ENCODE measurements at regions not wholly inside any gene's neighbourhood (a gene's known extent, or its start where the extent isn't known, plus 50 kb on each side); places are given as distances from the start of the nearest gene placed in this dataset.

DNA sequence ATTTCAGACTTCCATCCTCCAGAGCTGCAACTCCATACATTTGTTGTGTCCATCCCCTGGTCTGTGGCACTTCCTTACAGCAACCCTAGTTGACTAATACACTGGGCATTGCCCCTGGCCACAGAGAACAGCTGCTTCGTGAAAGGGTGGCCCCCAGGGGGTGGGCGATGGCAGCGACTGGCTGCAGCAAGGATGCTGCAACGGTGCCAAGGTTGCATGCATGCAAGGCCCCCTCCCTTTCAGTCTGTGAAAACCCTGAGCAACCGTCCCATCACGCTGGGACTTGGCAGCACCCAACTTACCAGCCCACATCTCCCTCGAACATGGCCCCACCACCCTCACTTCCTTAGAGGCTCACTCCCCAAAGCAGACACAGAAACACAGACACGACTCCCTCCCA is 162.5 kb downstream of the MED10 start:
- no peak for DNase-seq
- Histone ChIP-seq H3K4me3 (replicated peaks in 1 of 3) (no peak overlapping the region), H3K4me1 (no peaks in the 10 kb centered on the region), H3K27ac (no peak overlapping the region), H3K9me3 (no peaks in the 10 kb centered on the region), H3K36me3 (no peaks in the 10 kb centered on the region), H3K27me3 (no peaks in the 10 kb centered on the region)
- intact Hi-C loops (cut with DNase I): no loop called here
- WGBS, 2 donors: 78 to 91% methylated on average over 7 of the region's 8 CpGs
- TF ChIP-seq, protein P1, sequence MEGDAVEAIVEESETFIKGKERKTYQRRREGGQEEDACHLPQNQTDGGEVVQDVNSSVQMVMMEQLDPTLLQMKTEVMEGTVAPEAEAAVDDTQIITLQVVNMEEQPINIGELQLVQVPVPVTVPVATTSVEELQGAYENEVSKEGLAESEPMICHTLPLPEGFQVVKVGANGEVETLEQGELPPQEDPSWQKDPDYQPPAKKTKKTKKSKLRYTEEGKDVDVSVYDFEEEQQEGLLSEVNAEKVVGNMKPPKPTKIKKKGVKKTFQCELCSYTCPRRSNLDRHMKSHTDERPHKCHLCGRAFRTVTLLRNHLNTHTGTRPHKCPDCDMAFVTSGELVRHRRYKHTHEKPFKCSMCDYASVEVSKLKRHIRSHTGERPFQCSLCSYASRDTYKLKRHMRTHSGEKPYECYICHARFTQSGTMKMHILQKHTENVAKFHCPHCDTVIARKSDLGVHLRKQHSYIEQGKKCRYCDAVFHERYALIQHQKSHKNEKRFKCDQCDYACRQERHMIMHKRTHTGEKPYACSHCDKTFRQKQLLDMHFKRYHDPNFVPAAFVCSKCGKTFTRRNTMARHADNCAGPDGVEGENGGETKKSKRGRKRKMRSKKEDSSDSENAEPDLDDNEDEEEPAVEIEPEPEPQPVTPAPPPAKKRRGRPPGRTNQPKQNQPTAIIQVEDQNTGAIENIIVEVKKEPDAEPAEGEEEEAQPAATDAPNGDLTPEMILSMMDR (IDR thresholded peaks at IDR 0.05): no peak
- TF ChIP-seq POLR2A (IDR thresholded peaks at IDR 0.05): no peak

DNA sequence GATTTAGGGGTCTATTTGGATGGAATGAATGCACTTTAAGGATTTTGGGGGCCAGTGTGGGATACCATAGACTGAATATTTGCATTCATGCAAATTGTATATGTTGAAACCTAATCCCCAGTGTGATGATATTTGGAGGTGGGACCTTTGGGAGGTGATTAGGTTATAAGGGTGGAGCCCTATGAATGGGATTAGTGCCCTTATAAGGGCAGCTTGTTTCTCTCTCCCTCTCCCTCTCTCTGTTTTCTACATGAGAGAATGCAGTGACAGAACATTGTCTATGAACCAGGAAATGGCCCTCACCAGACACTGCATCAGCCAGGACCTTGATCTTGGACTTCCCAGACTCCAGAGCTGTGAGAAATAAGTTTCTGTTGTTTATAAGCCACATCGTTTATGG is 166.1 kb downstream of the MED10 start:
- DNase-seq: no peak
- Histone ChIP-seq H3K36me3 (no peaks in the 10 kb centered on the region), H3K27me3 (no peaks in the 10 kb centered on the region), H3K9me3 (no peaks in the 10 kb centered on the region), H3K4me3 (replicated peaks in 1 of 3) (no peak overlapping the region), H3K4me1 (no peaks in the 10 kb centered on the region), H3K27ac (no peak overlapping the region)
- 73 to 81% methylated on average over 1 of the region's 1 CpG for whole genome bisulfite sequencing, 2 donors
- TF ChIP-seq, protein P1 (IDR thresholded peaks at IDR 0.05): no peak
- no peak for TF ChIP-seq POLR2A (IDR thresholded peaks at IDR 0.05)
- intact Hi-C loops (cut with DNase I): no loop called here

DNA sequence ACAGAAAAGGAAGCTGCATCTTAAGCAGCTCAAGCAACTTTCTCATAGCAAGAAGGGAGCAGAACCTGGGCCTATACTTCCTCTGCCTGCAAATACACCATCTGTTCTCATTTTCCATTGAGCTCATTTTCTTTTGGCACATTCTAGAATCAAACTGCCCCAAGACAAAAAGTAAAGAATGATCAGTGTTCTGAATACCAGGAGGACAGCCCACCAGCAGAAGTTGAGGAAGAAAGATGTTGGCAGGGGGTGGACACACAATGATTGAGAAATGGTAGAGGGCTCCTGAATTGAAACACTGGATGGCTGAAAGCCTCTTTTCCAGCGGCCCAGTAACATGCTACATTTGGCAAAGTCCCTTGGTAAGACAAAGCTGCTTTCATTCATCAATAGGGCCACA is 171.8 kb downstream of the MED10 start:
- H3K9me3 ChIP-seq: no peaks in the 10 kb centered on the region
- H3K4me3 ChIP-seq (replicated peaks in 1 of 3): no peak overlapping the region
- TF ChIP-seq, protein P1 (IDR thresholded peaks at IDR 0.05): no peak
- TF ChIP-seq POLR2A (IDR thresholded peaks at IDR 0.05): no peak
- intact Hi-C loops (cut with DNase I): no loop called here
- no peak overlapping the region for H3K27ac ChIP-seq
- 81 to 86% methylated on average over 1 of the region's 1 CpG for WGBS, 2 donors
- H3K4me1 ChIP-seq: no peaks in the 10 kb centered on the region
- no peaks in the 10 kb centered on the region for H3K27me3 ChIP-seq
- no peak for DNase-seq
- H3K36me3 ChIP-seq: no peaks in the 10 kb centered on the region

DNA sequence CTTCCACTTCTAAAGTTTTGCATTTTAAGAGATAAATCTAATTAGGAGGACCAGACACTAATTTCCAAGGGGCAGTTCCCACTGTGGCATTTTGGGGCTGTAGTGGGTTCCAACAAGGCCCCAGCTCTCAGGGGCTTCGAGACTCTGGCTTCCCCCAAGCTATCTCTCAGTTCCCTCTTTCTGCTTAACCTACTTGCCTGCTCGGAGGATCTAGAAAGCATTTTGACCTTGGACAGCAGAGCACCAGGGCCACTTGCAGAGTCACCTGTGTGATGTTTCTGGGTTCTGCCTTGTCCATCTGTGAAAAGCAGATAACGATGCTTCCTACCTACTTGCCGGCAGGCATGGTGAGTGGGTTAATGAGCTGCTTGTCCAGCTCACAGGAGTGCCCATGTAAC is 175.4 kb downstream of the MED10 start:
- Histone ChIP-seq H3K9me3 (no peaks in the 10 kb centered on the region), H3K27me3 (no peaks in the 10 kb centered on the region), H3K36me3 (no peaks in the 10 kb centered on the region), H3K27ac (no peak overlapping the region), H3K4me3 (replicated peaks in 1 of 3) (no peak overlapping the region), H3K4me1 (no peaks in the 10 kb centered on the region)
- WGBS, 2 donors: 63 to 67% methylated on average over 3 to 4 of the region's 4 CpGs
- intact Hi-C loops (cut with DNase I): no loop called here
- DNase-seq: no peak
- TF ChIP-seq, protein P1 (IDR thresholded peaks at IDR 0.05): no peak
- TF ChIP-seq POLR2A (IDR thresholded peaks at IDR 0.05): no peak

DNA sequence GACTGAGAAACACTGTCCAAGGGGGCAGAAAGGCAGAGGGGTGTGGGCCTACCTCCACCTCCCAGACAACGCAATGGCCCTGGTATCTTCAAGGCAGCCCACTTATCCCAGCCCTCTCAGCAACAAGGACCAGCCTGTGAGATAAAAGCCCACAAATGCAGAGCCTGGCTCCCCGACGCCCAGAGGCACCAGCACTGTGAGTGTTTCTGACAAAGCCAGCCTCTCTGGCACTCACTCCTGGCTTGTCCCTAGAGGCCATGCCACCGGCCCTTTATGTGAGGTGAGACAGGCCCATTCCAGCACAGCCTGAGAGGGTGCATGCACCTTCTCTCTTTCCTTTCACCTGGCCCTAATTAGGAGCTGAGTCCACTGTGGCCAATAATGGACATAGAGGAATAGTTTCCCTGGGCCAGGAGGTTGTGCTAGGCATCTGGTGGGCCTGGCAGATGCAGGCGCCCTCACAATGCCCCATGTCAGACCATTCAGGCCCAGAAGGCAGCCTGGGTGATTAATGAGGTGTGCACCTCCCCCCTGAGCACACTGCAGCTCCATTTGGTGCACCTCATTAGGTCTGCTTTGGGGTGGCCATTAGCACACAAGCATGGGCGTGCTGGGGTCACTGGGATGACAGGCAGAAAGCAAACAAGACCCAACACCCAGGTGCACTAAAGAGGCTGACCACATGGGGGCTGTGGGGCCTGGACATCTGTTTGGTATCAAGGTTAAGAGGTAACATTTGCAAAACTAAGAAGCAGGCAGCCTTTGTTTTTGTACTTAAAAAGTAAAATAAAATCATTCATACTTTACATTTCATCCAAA is 176.0 kb downstream of the MED10 start:
- Histone ChIP-seq H3K36me3 (no peaks in the 10 kb centered on the region), H3K9me3 (no peaks in the 10 kb centered on the region), H3K27me3 (no peaks in the 10 kb centered on the region), H3K4me1 (no peaks in the 10 kb centered on the region), H3K27ac (no peak overlapping the region), H3K4me3 (replicated peaks in 1 of 3) (no peak overlapping the region)
- TF ChIP-seq, protein P1 (IDR thresholded peaks at IDR 0.05): no peak
- TF ChIP-seq POLR2A (IDR thresholded peaks at IDR 0.05): no peak
- no peak for DNase-seq
- 80 to 86% methylated on average over 6 of the region's 6 CpGs for WGBS, 2 donors
- intact Hi-C loops (cut with DNase I): no loop called here

All from thyroid gland (tissue), 4 donors.